SU-DHL-6 (cell line): ENCODE measurements at regions not wholly inside any gene's neighbourhood (a gene's known extent, or its start where the extent isn't known, plus 50 kb on each side); places are given as distances from the start of the nearest gene placed in this dataset.

Source experiments
- H2AFZ ChIP-seq: fragments of 200-600 bp; sonication (generic); 2 replicates; pipeline ENCODE4 v1.6.1; 2014; ENCODE audit warnings: low read depth, mild to moderate bottlenecking, moderate library complexity, mixed read lengths, antibody characterized with exemption, low read length; ENCODE audit not compliant: severe bottlenecking
- H3F3A ChIP-seq: fragments of 200-600 bp; shearing (Covaris generic); 2 replicates; pipeline ENCODE4 v1.6.0; 2016; ENCODE audit warnings: antibody characterized with exemption, mild to moderate bottlenecking; ENCODE audit not compliant: insufficient read depth
- H3K27ac ChIP-seq: fragments of 200-600 bp; sonication (generic); 2 replicates; pipeline ENCODE4 v1.5.1; 2016; ENCODE audit warnings: low read depth, mild to moderate bottlenecking, low read length, moderate library complexity, mixed read lengths
- H3K27me3 ChIP-seq: fragments of 200-600 bp; sonication (generic), shearing (Covaris generic); 2 replicates; pipeline ENCODE4 v1.6.0; 2014; ENCODE audit warnings: mild to moderate bottlenecking, low read length
- H3K36me3 ChIP-seq: fragments of 200-600 bp; sonication (generic); 2 replicates; pipeline ENCODE4 v1.6.1; 2014; ENCODE audit warnings: mild to moderate bottlenecking, low read length, mixed read lengths
- H3K4me2 ChIP-seq: fragments of 300-600, 200-600 bp; shearing (Covaris generic), sonication (generic); 2 replicates; pipeline ENCODE4 v1.6.0; 2014; ENCODE audit warnings: low read length, low read depth, mild to moderate bottlenecking; ENCODE audit not compliant: poor library complexity, severe bottlenecking
- H3K4me3 ChIP-seq: fragments of 200-600 bp; sonication (generic); 2 replicates; pipeline ENCODE4 v1.5.1; 2014; ENCODE audit warnings: antibody characterized with exemption, low read length, mild to moderate bottlenecking, mixed read lengths; ENCODE audit not compliant: insufficient read depth, poor library complexity, severe bottlenecking
- H3K79me2 ChIP-seq: fragments of 200-600 bp; sonication (generic); 2 replicates; pipeline ENCODE4 v1.6.1; 2014; ENCODE audit warnings: mild to moderate bottlenecking, low read length, moderate library complexity; ENCODE audit not compliant: insufficient read depth
- H3K9ac ChIP-seq: fragments of 200-600 bp; sonication (generic); 2 replicates; pipeline ENCODE4 v1.7.0; 2014; ENCODE audit warnings: mild to moderate bottlenecking, low read length
- H3K9me2 ChIP-seq: fragments of 200-600 bp; sonication (generic); replicated peaks from 2 replicates; pipeline ENCODE4 v1.6.1; 2014; ENCODE audit warnings: low read length; ENCODE audit not compliant: insufficient read depth
- H3K9me3 ChIP-seq: fragments of 200-600 bp; sonication (generic); 2 replicates; pipeline ENCODE4 v1.6.1; 2014; ENCODE audit warnings: low read length, mixed read lengths; ENCODE audit not compliant: insufficient read depth
- H4K20me1 ChIP-seq: fragments of 200-600 bp; sonication (generic); 2 replicates; pipeline ENCODE4 v1.6.1; 2014; ENCODE audit warnings: low read depth, mild to moderate bottlenecking, antibody characterized with exemption, low read length, moderate library complexity, mixed read lengths
- CTCF ChIP-seq: fragments of 200-600 bp; sonication (generic); IDR thresholded peaks from one replicate; pipeline ENCODE4 v1.5.1; 2017; ENCODE audit warnings: antibody characterized with exemption, mild to moderate bottlenecking, low read length, moderate library complexity; ENCODE audit not compliant: insufficient read depth, poor library complexity, severe bottlenecking
- EZH2phosphoT487 ChIP-seq: fragments of 200-600 bp; sonication (generic), shearing (Covaris generic); conservative IDR thresholded peaks from 2 replicates; pipeline ENCODE4 v1.6.1; 2018; ENCODE audit warnings: mild to moderate bottlenecking, antibody characterized with exemption, low read length, moderate library complexity, mixed read lengths

- no peak for TF ChIP-seq EZH2phosphoT487
- TF ChIP-seq CTCF = no peak
These were observed 478.4 kb upstream of the B3GAT1 start for GRCh38 chr11:134890446-134890845.

GRCh38 chr11:134889832-134890231, 477.8 kb upstream of the B3GAT1 start:
- no peaks in the 10 kb centered on the region for H3K36me3 ChIP-seq
- H3F3A ChIP-seq = no peaks in the 10 kb centered on the region
- no peak overlapping the region for H3K4me2 ChIP-seq
- H3K9ac ChIP-seq = no peak overlapping the region
- no peaks in the 10 kb centered on the region for H3K9me3 ChIP-seq
- H3K27ac ChIP-seq = no peak overlapping the region
- TF ChIP-seq EZH2phosphoT487 = no peak
- no peak for TF ChIP-seq CTCF
- H2AFZ ChIP-seq = no peak overlapping the region
- no peaks in the 10 kb centered on the region for H4K20me1 ChIP-seq
- H3K79me2 ChIP-seq = no peaks in the 10 kb centered on the region
- H3K4me3 ChIP-seq = no peak overlapping the region
- H3K27me3 ChIP-seq = no peaks in the 10 kb centered on the region
- no peaks in the 10 kb centered on the region for H3K9me2 ChIP-seq

More at GRCh38 chr11:134890446-134890845, 478.4 kb upstream of the B3GAT1 start:
- H3K36me3 ChIP-seq = no peaks in the 10 kb centered on the region
- H4K20me1 ChIP-seq = no peaks in the 10 kb centered on the region
- H3F3A ChIP-seq = no peaks in the 10 kb centered on the region
- no peak overlapping the region for H3K9ac ChIP-seq
- H3K27me3 ChIP-seq = no peaks in the 10 kb centered on the region
- H3K27ac ChIP-seq = no peak overlapping the region
- no peaks in the 10 kb centered on the region for H3K9me3 ChIP-seq
- H3K4me3 ChIP-seq = no peak overlapping the region
- H3K9me2 ChIP-seq = no peaks in the 10 kb centered on the region
- no peak overlapping the region for H3K4me2 ChIP-seq
- H3K79me2 ChIP-seq = no peaks in the 10 kb centered on the region
- H2AFZ ChIP-seq = no peak overlapping the region

GRCh38 chr11:134888821-134889220, 476.8 kb upstream of the B3GAT1 start:
- H3K9ac ChIP-seq = no peak overlapping the region
- no peaks in the 10 kb centered on the region for H3K9me3 ChIP-seq
- no peaks in the 10 kb centered on the region for H3K27me3 ChIP-seq
- H4K20me1 ChIP-seq = no peaks in the 10 kb centered on the region
- H3K9me2 ChIP-seq = no peaks in the 10 kb centered on the region
- H3K4me2 ChIP-seq = no peak overlapping the region
- no peaks in the 10 kb centered on the region for H3K36me3 ChIP-seq
- no peak overlapping the region for H3K4me3 ChIP-seq
- TF ChIP-seq CTCF = no peak
- TF ChIP-seq EZH2phosphoT487 = no peak
- H2AFZ ChIP-seq = no peak overlapping the region
- H3K79me2 ChIP-seq = no peaks in the 10 kb centered on the region
- no peaks in the 10 kb centered on the region for H3F3A ChIP-seq
- no peak overlapping the region for H3K27ac ChIP-seq
